Bronchial epithelial cell (primary cell): ENCODE measurements at regions not wholly inside any gene's neighbourhood (a gene's known extent, or its start where the extent isn't known, plus 50 kb on each side); places are given as distances from the start of the nearest gene placed in this dataset.

Experiments used
- DNase-seq: peaks from one replicate; pipeline ENCODE4 v3.0.0-alpha.2; 2010; ENCODE audit warnings: low read depth
- FAIRE-seq: peaks from 2 replicates; lab custom pipeline; 2011; peaks lifted over from hg19 to GRCh38; lab: Jason Lieb, UNC
- H3K27me3 ChIP-seq: 2 replicates; pipeline ENCODE4 v1.5.1; 2011; ENCODE audit warnings: low read length; ENCODE audit not compliant: control insufficient read depth, insufficient read depth
- H3K36me3 ChIP-seq: 2 replicates; pipeline ENCODE4 v1.5.1; 2011; ENCODE audit warnings: low read length; ENCODE audit not compliant: control insufficient read depth, insufficient read depth
- H3K4me3 ChIP-seq: 2 replicates; pipeline ENCODE4 v1.5.1; 2011; ENCODE audit warnings: mild to moderate bottlenecking, low read depth, low read length, control low read depth
- CTCF ChIP-seq: IDR thresholded peaks from 2 replicates; pipeline ENCODE4 v1.5.1; 2011; ENCODE audit warnings: mild to moderate bottlenecking, moderate library complexity, low read length, control low read depth, inconsistent platforms; ENCODE audit not compliant: insufficient read depth, severe bottlenecking

GRCh38 chr2:6730003-6730402 lies 135.7 kb downstream of the CMPK2 start:
- no peaks in the 10 kb centered on the region for H3K36me3 ChIP-seq
- H3K27me3 ChIP-seq: no peaks in the 10 kb centered on the region
- FAIRE-seq (no peak), DNase-seq (peak; percentile 0)
- H3K4me3 ChIP-seq: no peak overlapping the region
- TF ChIP-seq CTCF: no peak

DNA sequence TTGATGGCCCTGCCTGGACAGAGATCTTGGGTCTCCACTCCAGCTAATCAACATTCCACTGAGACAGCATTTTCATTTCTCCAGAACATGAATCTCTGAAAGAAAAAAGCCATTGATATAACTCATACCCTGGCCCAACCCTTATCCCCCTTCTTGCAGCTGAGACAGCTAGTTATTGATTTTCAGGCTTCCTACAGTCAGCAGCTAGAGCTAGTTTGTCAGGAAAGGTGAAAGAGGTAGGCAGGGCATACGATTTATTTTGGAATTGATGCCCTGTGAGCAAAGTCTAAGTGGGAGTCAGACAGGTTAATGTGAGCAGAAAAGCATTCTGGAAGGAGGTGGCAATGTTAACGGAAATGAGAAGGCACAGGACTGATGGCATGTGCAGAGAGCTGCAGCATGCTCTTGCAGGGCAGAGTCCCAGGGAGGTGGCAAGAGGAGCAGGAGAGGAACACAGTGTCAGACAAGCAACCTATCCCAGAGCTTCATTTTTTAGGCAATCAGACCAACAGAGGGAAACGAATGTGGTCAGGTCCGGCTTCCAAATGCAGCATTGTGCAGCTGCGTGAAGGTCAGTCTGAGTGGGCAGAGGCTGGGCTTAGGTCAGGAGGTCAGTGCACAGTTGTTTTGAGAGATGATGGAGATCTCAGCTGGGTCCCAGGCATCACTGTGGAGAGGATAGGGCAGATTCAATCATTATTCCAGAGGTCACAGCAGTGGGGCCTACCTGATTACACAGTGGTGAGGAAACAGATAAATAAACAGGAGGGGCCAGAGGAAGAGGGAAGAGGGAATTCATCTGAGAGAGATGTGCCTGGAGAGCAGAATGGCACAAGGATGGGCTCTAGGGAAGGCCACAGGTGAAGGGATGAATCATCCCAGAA lies 134.8 kb downstream of the CMPK2 start:
- DNase-seq (no peak), FAIRE-seq (no peak)
- no peaks in the 10 kb centered on the region for H3K36me3 ChIP-seq
- no peaks in the 10 kb centered on the region for H3K27me3 ChIP-seq
- H3K4me3 ChIP-seq: no peak overlapping the region
- TF ChIP-seq CTCF: no peak

- Histone ChIP-seq H3K36me3 (no peaks in the 10 kb centered on the region), H3K27me3 (no peaks in the 10 kb centered on the region), H3K4me3 (no peak overlapping the region)
- TF ChIP-seq CTCF: no peak
- DNase-seq (no peak), FAIRE-seq (no peak)
These were observed 126.2 kb downstream of the CMPK2 start for GRCh38 chr2:6739547-6739946.

GRCh38 chr2:6741229-6741628 lies 124.5 kb downstream of the CMPK2 start:
- no peak for FAIRE-seq
- Histone ChIP-seq H3K4me3 (no peak overlapping the region), H3K36me3 (no peaks in the 10 kb centered on the region), H3K27me3 (no peaks in the 10 kb centered on the region)
- no peak for TF ChIP-seq CTCF
- DNase-seq: no peak

- TF ChIP-seq CTCF: no peak
- DNase-seq (no peak), FAIRE-seq (no peak)
- H3K27me3 ChIP-seq: no peaks in the 10 kb centered on the region
- no peaks in the 10 kb centered on the region for H3K36me3 ChIP-seq
- H3K4me3 ChIP-seq: no peak overlapping the region
These were observed 121.7 kb downstream of the CMPK2 start for GRCh38 chr2:6744038-6744437.

- DNase-seq: no peak
- Histone ChIP-seq H3K36me3 (no peaks in the 10 kb centered on the region), H3K27me3 (no peaks in the 10 kb centered on the region), H3K4me3 (no peak overlapping the region)
- no peak for FAIRE-seq
- TF ChIP-seq CTCF: no peak
These were observed 118.3 kb downstream of the CMPK2 start for GRCh38 chr2:6747433-6747832.
